H9 (cell line): ENCODE measurements at regions not wholly inside any gene's neighbourhood (a gene's known extent, or its start where the extent isn't known, plus 50 kb on each side); places are given as distances from the start of the nearest gene placed in this dataset.

Experiments
- DNase-seq: peaks from one replicate; pipeline ENCODE4 v3.0.0-alpha.2; 2017
- H2AFZ ChIP-seq: one replicate; pipeline ENCODE4 v1.6.1; 2013; ENCODE audit warnings: mild to moderate bottlenecking, low read length, control low read depth, moderate library complexity
- H2AK5ac ChIP-seq: 2 replicates; pipeline ENCODE4 v1.6.1; 2013; ENCODE audit warnings: low read length, control low read depth, mixed read lengths; ENCODE audit not compliant: insufficient read length
- H2BK120ac ChIP-seq: one replicate; pipeline ENCODE4 v1.6.1; 2013; ENCODE audit warnings: low read depth, mild to moderate bottlenecking, low read length, control low read depth, inconsistent platforms; ENCODE audit not compliant: poor library complexity, severe bottlenecking
- H2BK12ac ChIP-seq: 2 replicates; pipeline ENCODE4 v1.6.1; 2013; ENCODE audit warnings: low read length, control low read depth, mixed read lengths, low read depth; ENCODE audit not compliant: insufficient read length
- H2BK15ac ChIP-seq: 2 replicates; pipeline ENCODE4 v1.6.1; 2013; ENCODE audit warnings: low read depth, low read length, control low read depth
- H2BK20ac ChIP-seq: one replicate; pipeline ENCODE4 v1.6.1; 2013; ENCODE audit warnings: low read depth, mild to moderate bottlenecking, low read length, control low read depth, inconsistent platforms; ENCODE audit not compliant: poor library complexity, severe bottlenecking
- H2BK5ac ChIP-seq: 2 replicates; pipeline ENCODE4 v1.6.1; 2013; ENCODE audit warnings: low read length, control low read depth, mixed read lengths; ENCODE audit not compliant: insufficient read length
- H3K14ac ChIP-seq: 2 replicates; pipeline ENCODE4 v1.6.1; 2013; ENCODE audit warnings: low read length, control low read depth; ENCODE audit not compliant: insufficient read depth
- H3K18ac ChIP-seq: 2 replicates; pipeline ENCODE4 v1.6.1; 2013; ENCODE audit warnings: low read depth, mild to moderate bottlenecking, mixed read lengths, low read length, control low read depth; ENCODE audit not compliant: insufficient read length
- H3K23ac ChIP-seq: 2 replicates; pipeline ENCODE4 v1.6.1; 2013; ENCODE audit warnings: low read length, control low read depth, mixed read lengths, low read depth; ENCODE audit not compliant: insufficient read length
- H3K23me2 ChIP-seq: 2 replicates; pipeline ENCODE4 v1.6.1; 2013; ENCODE audit warnings: low read depth, mild to moderate bottlenecking, mixed read lengths, low read length, control low read depth; ENCODE audit not compliant: insufficient read length, poor library complexity, severe bottlenecking
- H3K27ac ChIP-seq: 2 replicates; pipeline ENCODE4 v1.5.1; 2013; ENCODE audit warnings: low read length, control low read depth, mixed read lengths, low read depth; ENCODE audit not compliant: insufficient read length
- H3K27me3 ChIP-seq: 2 replicates; pipeline ENCODE4 v1.6.1; 2013; ENCODE audit warnings: low read length, control low read depth, inconsistent platforms; ENCODE audit not compliant: insufficient read depth
- H3K4ac ChIP-seq: 2 replicates; pipeline ENCODE4 v1.6.1; 2013; ENCODE audit warnings: low read depth, mild to moderate bottlenecking, control low read depth, inconsistent platforms, low read length, moderate library complexity
- H3K4me1 ChIP-seq: 2 replicates; pipeline ENCODE4 v1.6.1; 2013; ENCODE audit warnings: low read length, control low read depth, inconsistent platforms; ENCODE audit not compliant: insufficient read depth
- H3K4me2 ChIP-seq: 2 replicates; pipeline ENCODE4 v1.6.1; 2013; ENCODE audit warnings: low read length, control low read depth, mixed read lengths; ENCODE audit not compliant: insufficient read length, insufficient read depth
- H3K56ac ChIP-seq: 2 replicates; pipeline ENCODE4 v1.6.1; 2013; ENCODE audit warnings: low read depth, mild to moderate bottlenecking, mixed read lengths, low read length, control low read depth; ENCODE audit not compliant: insufficient read length
- H3K79me1 ChIP-seq: 2 replicates; pipeline ENCODE4 v1.6.1; 2013; ENCODE audit warnings: low read depth, mild to moderate bottlenecking, moderate library complexity, low read length, control low read depth, inconsistent platforms; ENCODE audit not compliant: insufficient read depth, poor library complexity, severe bottlenecking
- H3K79me2 ChIP-seq: 2 replicates; pipeline ENCODE4 v1.6.1; 2013; ENCODE audit warnings: low read length, control low read depth, inconsistent platforms; ENCODE audit not compliant: insufficient read depth
- H3K9ac ChIP-seq: 2 replicates; pipeline ENCODE4 v1.6.1; 2013; ENCODE audit warnings: low read length, control low read depth, mixed read lengths; ENCODE audit not compliant: insufficient read length; ENCODE audit errors: extremely low read depth
- H3K9me3 ChIP-seq: one replicate; pipeline ENCODE4 v1.6.1; 2013; ENCODE audit warnings: low read depth, low read length, inconsistent platforms; ENCODE audit not compliant: control insufficient read depth
- H3T11ph ChIP-seq: one replicate; pipeline ENCODE4 v1.6.1; 2013; ENCODE audit warnings: mild to moderate bottlenecking, low read length, control low read depth, inconsistent platforms
- H4K20me1 ChIP-seq: one replicate; pipeline ENCODE4 v1.6.1; 2013; ENCODE audit not compliant: control insufficient read depth, insufficient read length, insufficient read depth
- H4K5ac ChIP-seq: 2 replicates; pipeline ENCODE4 v1.6.1; 2013; ENCODE audit warnings: low read depth, mild to moderate bottlenecking, mixed read lengths, low read length, control low read depth; ENCODE audit not compliant: insufficient read length
- H4K8ac ChIP-seq: replicated peaks from 2 replicates; pipeline ENCODE4 v1.6.1; 2013; ENCODE audit warnings: low read length, control low read depth, mixed read lengths, low read depth; ENCODE audit not compliant: insufficient read length
- H4K91ac ChIP-seq: 2 replicates; pipeline ENCODE4 v1.6.1; 2013; ENCODE audit warnings: low read depth, mild to moderate bottlenecking, moderate library complexity, mixed read lengths, low read length, control low read depth; ENCODE audit not compliant: insufficient read length
- H3K27ac Mint-ChIP-seq, 3 experiments: 2 replicates in 2 of 3; 3 replicates in 1 of 3; pipeline ENCODE4 v1.8.0; 2020 to 2021; ENCODE audit warnings: mixed read lengths in 3 of 3, mild to moderate bottlenecking in 1 of 3, moderate library complexity in 1 of 3
- H3K27me3 Mint-ChIP-seq: 2 replicates; pipeline ENCODE4 v1.8.0; 2021; ENCODE audit warnings: low read depth, mild to moderate bottlenecking, moderate library complexity, mixed read lengths
- H3K36me3 Mint-ChIP-seq, 3 experiments: 2 replicates in 2 of 3; 3 replicates in 1 of 3; pipeline ENCODE4 v1.8.0; 2020 to 2021; ENCODE audit warnings: low read depth in 3 of 3, mixed read lengths in 3 of 3; ENCODE audit not compliant: insufficient read depth in 1 of 3
- H3K4me1 Mint-ChIP-seq, 2 experiments: 2 replicates each; pipeline ENCODE4 v1.8.0; 2020; ENCODE audit warnings: mixed read lengths in 2 of 2
- H3K4me3 Mint-ChIP-seq, 2 experiments: 2 replicates in 1 of 2; 3 replicates in 1 of 2; pipeline ENCODE4 v1.8.0; 2020 to 2021; ENCODE audit warnings: mild to moderate bottlenecking in 2 of 2, mixed read lengths in 2 of 2, moderate library complexity in 1 of 2
- H3K9me3 Mint-ChIP-seq, 2 experiments: 2 replicates in 1 of 2; 3 replicates in 1 of 2; pipeline ENCODE4 v1.8.0; 2020; ENCODE audit warnings: mild to moderate bottlenecking in 2 of 2, mixed read lengths in 2 of 2, moderate library complexity in 1 of 2
- CTCF ChIP-seq: fragments of 200-600 bp; sonication (generic); conservative IDR thresholded peaks from 3 replicates; pipeline ENCODE4 v1.8.0; 2021; ENCODE audit warnings: antibody characterized with exemption, mild to moderate bottlenecking
- WGBS: extraction: QIAGEN DNeasy Blood & Tissue Kit; methylation state at CpG from one replicate; pipeline ENCODE4 v1.1.7; 2013; ENCODE audit warnings: missing lambda C conversion rate, low lambda C conversion rate, mixed read lengths; ENCODE audit not compliant: insufficient read length; ENCODE audit errors: extremely low coverage; 5-methylcytosine and 5-hydroxymethylcytosine counted together

- no peak overlapping the region for H2BK12ac ChIP-seq
- H4K8ac ChIP-seq = no peak overlapping the region
- H3K23me2 ChIP-seq = no peaks in the 10 kb centered on the region
- H4K20me1 ChIP-seq = no peaks in the 10 kb centered on the region
- no peaks in the 10 kb centered on the region for H3K79me2 ChIP-seq
- no peak overlapping the region for H4K5ac ChIP-seq
- no peak overlapping the region for H3T11ph ChIP-seq
- H3K23ac ChIP-seq = no peak overlapping the region
- no peak overlapping the region for H3K4me2 ChIP-seq
- no peak for TF ChIP-seq CTCF
- H3K9me3 Mint-ChIP-seq = no peaks in the 10 kb centered on the region
- no peak for DNase-seq
- no peak overlapping the region for H4K91ac ChIP-seq
- no peak overlapping the region for H2AK5ac ChIP-seq
- no peak overlapping the region for H2AFZ ChIP-seq
- H3K9me3 ChIP-seq = no peaks in the 10 kb centered on the region
- no peaks in the 10 kb centered on the region for H3K4me1 ChIP-seq
- H3K36me3 Mint-ChIP-seq = no peaks in the 10 kb centered on the region
- H3K56ac ChIP-seq = no peak overlapping the region
- H3K27ac Mint-ChIP-seq = no peak overlapping the region
- H3K4ac ChIP-seq = no peak overlapping the region
- WGBS = no CpG with 5 or more reads among the region's 11 CpGs
- H2BK120ac ChIP-seq = no peak overlapping the region
- no peak overlapping the region for H2BK20ac ChIP-seq
- H2BK15ac ChIP-seq = no peak overlapping the region
- no peak overlapping the region for H3K14ac ChIP-seq
- peaks cover 10 to 19% of the 10 kb centered on the region in 2 experiments for H3K4me1 Mint-ChIP-seq
- no peak overlapping the region for H2BK5ac ChIP-seq
- H3K9ac ChIP-seq = no peak overlapping the region
- no peaks in the 10 kb centered on the region for H3K79me1 ChIP-seq
- no peak overlapping the region for H3K4me3 Mint-ChIP-seq
- H3K27me3 Mint-ChIP-seq = peaks cover 10% of the 10 kb centered on the region
- no peaks in the 10 kb centered on the region for H3K27me3 ChIP-seq
- no peak overlapping the region for H3K27ac ChIP-seq
- H3K18ac ChIP-seq = no peak overlapping the region
These were observed 86.9 kb upstream of the PITRM1 start for GRCh38 chr10:3259499-3259898.
